Keratinocyte (primary cell): ENCODE measurements at regions not wholly inside any gene's neighbourhood (a gene's known extent, or its start where the extent isn't known, plus 50 kb on each side); places are given as distances from the start of the nearest gene placed in this dataset.

ENCODE experiments used
- DNase-seq: peaks from one replicate; pipeline ENCODE4 v3.0.0-alpha.2; 2011; ENCODE audit warnings: low read depth, missing footprints, low spot score
- FAIRE-seq: peaks from 2 replicates; lab custom pipeline; 2011; peaks lifted over from hg19 to GRCh38; lab: Jason Lieb, UNC
- H2AFZ ChIP-seq: 2 replicates; pipeline ENCODE4 v1.6.0; 2012; ENCODE audit warnings: low read length, control low read depth, inconsistent platforms; ENCODE audit not compliant: control insufficient read depth
- H3K27ac ChIP-seq: 2 replicates; pipeline ENCODE4 v1.5.1; 2011; ENCODE audit warnings: low read length; ENCODE audit not compliant: control insufficient read depth, insufficient read depth
- H3K27me3 ChIP-seq: 3 replicates; pipeline ENCODE4 v1.6.0; 2011; ENCODE audit warnings: low read length; ENCODE audit not compliant: control insufficient read depth, insufficient read depth; ENCODE audit errors: extremely low read depth
- H3K36me3 ChIP-seq, 2 experiments: 2 replicates in 1 of 2; 3 replicates in 1 of 2; pipeline ENCODE4 v1.5.1; 2011; ENCODE audit warnings: low read length in 2 of 2, mild to moderate bottlenecking in 1 of 2; ENCODE audit not compliant: control insufficient read depth in 2 of 2, insufficient read depth in 2 of 2; ENCODE audit errors: extremely low read depth in 1 of 2
- H3K4me1 ChIP-seq: 3 replicates; pipeline ENCODE4 v1.5.1; 2011; ENCODE audit warnings: low read length; ENCODE audit not compliant: control insufficient read depth, insufficient read depth; ENCODE audit errors: extremely low read depth
- H3K4me2 ChIP-seq: 3 replicates; pipeline ENCODE4 v1.6.0; 2011; ENCODE audit warnings: low read depth, low read length; ENCODE audit not compliant: control insufficient read depth, insufficient read depth; ENCODE audit errors: extremely low read depth
- H3K4me3 ChIP-seq, 3 experiments: fragments of 200-600 bp in 1 of 3; sonication (generic) in 1 of 3; 2 replicates in 2 of 3; 3 replicates in 1 of 3; pipeline ENCODE4 v1.5.1; 2011 to 2016; ENCODE audit warnings: low read length in 3 of 3, mild to moderate bottlenecking in 3 of 3, control low read depth in 2 of 3, inconsistent platforms in 1 of 3, low read depth in 1 of 3, mixed read lengths in 1 of 3, mixed run types in 1 of 3, moderate library complexity in 1 of 3; ENCODE audit not compliant: control insufficient read depth in 2 of 3, insufficient read depth in 2 of 3; ENCODE audit errors: extremely low read depth in 1 of 3
- H3K79me2 ChIP-seq: 2 replicates; pipeline ENCODE4 v1.6.0; 2012; ENCODE audit warnings: low read length; ENCODE audit not compliant: control insufficient read depth, insufficient read depth
- H3K9ac ChIP-seq: 3 replicates; pipeline ENCODE4 v1.6.0; 2011; ENCODE audit warnings: low read length; ENCODE audit not compliant: control insufficient read depth, insufficient read depth; ENCODE audit errors: extremely low read depth
- H3K9me1 ChIP-seq: 3 replicates; pipeline ENCODE4 v1.6.0; 2011; ENCODE audit warnings: low read length; ENCODE audit not compliant: control insufficient read depth, insufficient read depth; ENCODE audit errors: extremely low read depth
- H3K9me3 ChIP-seq: 2 replicates; pipeline ENCODE4 v1.5.1; 2012; ENCODE audit warnings: low read depth, low read length; ENCODE audit not compliant: control insufficient read depth
- H4K20me1 ChIP-seq: 3 replicates; pipeline ENCODE4 v1.6.0; 2011; ENCODE audit warnings: low read length; ENCODE audit not compliant: control insufficient read depth, insufficient read depth; ENCODE audit errors: extremely low read depth
- CTCF ChIP-seq, 3 experiments: IDR thresholded peaks in 1 of 3; conservative IDR thresholded peaks in 1 of 3; optimal IDR thresholded peaks in 1 of 3; 2 replicates in 2 of 3; 3 replicates in 1 of 3; pipeline versions ENCODE3 to v1.5.1; 2011; ENCODE audit warnings: low read length in 3 of 3, mild to moderate bottlenecking in 3 of 3, moderate library complexity in 2 of 3, control low read depth in 1 of 3, inconsistent platforms in 1 of 3; ENCODE audit not compliant: insufficient read depth in 2 of 3; ENCODE audit errors: extremely low read depth in 1 of 3
- EZH2 ChIP-seq: IDR thresholded peaks from one replicate; pipeline ENCODE4 v1.6.1; 2012; ENCODE audit warnings: inconsistent platforms, mild to moderate bottlenecking, low read length, moderate library complexity
- dilution Hi-C: fragments of 300-500 bp; cut with MboI; formaldehyde crosslinking; loops from one replicate; pipeline ENCODE4 v1.7.0; 2020; ENCODE audit warnings: low sequenced_read_pairs; ENCODE audit not compliant: extremely low pct_ligation_motif_present

DNA sequence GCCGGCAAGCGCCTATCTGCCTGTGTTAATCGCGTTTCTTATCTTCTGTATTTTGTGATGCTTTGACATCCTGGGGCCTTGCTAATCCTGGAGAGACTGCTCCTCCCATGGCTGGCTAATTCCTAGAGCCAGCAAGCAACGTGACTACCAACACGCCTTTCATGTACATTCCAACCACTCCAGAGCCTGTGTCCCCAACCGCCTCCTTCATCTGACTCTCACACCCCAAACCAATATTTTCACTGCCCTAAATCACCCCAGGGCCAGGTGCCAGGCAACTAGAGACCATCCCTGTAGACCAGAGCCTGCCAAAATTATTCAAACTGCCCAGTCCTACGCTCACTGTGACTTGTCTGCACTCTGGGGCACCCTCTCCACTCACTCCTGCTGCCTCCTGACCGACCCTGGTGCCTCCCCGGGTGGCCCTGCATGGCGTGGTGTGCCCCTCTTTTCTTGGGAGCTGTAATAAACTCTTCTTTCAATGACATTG lies 50.5 kb upstream of the COL5A1 start:
- Histone ChIP-seq H3K9me3 (no peaks in the 10 kb centered on the region), H3K27me3 (peaks cover 11% of the 10 kb centered on the region), H3K27ac (no peak overlapping the region), H3K4me3 (no peak overlapping the region), H3K9ac (no peak overlapping the region), H3K4me2 (no peak overlapping the region), H3K79me2 (no peaks in the 10 kb centered on the region), H3K4me1 (no peaks in the 10 kb centered on the region), H3K9me1 (no peaks in the 10 kb centered on the region), H4K20me1 (no peaks in the 10 kb centered on the region), H2AFZ (no peak overlapping the region), H3K36me3 (no peaks in the 10 kb centered on the region)
- FAIRE-seq (no peak), DNase-seq (no peak)
- dilution Hi-C loops: no loop called here
- TF ChIP-seq CTCF (optimal IDR thresholded peaks at IDR 0.05 in 1 of 3, IDR thresholded peaks at IDR 0.05 in 1 of 3, conservative IDR thresholded peaks at IDR 0.05 in 1 of 3; ENCODE audit: extremely low read depth in 1 of 3, insufficient read depth in 2 of 3, low read length in 3 of 3) (no peak), EZH2 (no peak)

DNA sequence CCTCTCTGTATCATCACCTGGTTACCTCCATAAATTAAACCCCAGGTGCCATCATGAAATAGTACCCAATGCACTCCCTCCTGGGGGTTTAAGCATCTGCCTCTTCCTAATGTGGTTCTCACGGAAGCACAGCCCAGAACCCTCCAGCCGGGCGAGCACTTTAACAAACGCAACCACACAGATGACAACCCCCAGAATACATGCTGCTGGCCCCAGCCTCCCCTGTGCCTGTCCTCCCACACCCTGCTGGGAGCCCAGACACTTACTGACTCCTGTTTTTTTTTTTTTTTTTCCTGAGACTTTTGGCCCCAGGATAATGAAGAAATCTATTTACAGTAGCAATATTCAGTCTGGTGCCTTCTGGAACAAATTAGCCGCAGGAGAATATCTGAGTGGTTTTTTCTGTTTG lies 50.0 kb upstream of the COL5A1 start:
- peaks cover 11% of the 10 kb centered on the region for H3K27me3 ChIP-seq
- H3K79me2 ChIP-seq: no peaks in the 10 kb centered on the region
- H3K4me2 ChIP-seq: no peak overlapping the region
- H3K9ac ChIP-seq: no peak overlapping the region
- H3K9me3 ChIP-seq: no peaks in the 10 kb centered on the region
- FAIRE-seq: no peak
- dilution Hi-C loops: no loop called here
- no peaks in the 10 kb centered on the region for H3K9me1 ChIP-seq
- H3K36me3 ChIP-seq: no peaks in the 10 kb centered on the region
- DNase-seq: no peak
- no peaks in the 10 kb centered on the region for H3K4me1 ChIP-seq
- H2AFZ ChIP-seq: no peak overlapping the region
- no peak for TF ChIP-seq EZH2
- TF ChIP-seq CTCF (optimal IDR thresholded peaks at IDR 0.05 in 1 of 3, IDR thresholded peaks at IDR 0.05 in 1 of 3, conservative IDR thresholded peaks at IDR 0.05 in 1 of 3; ENCODE audit: extremely low read depth in 1 of 3, insufficient read depth in 2 of 3, low read length in 3 of 3): no peak
- H3K27ac ChIP-seq: no peak overlapping the region
- H3K4me3 ChIP-seq: no peak overlapping the region
- no peaks in the 10 kb centered on the region for H4K20me1 ChIP-seq
